HG03095 (cell line): ENCODE measurements at regions not wholly inside any gene's neighbourhood (a gene's known extent, or its start where the extent isn't known, plus 50 kb on each side); places are given as distances from the start of the nearest gene placed in this dataset.

Experiments used
- ATAC-seq: cut with Tn5 transposase; IDR thresholded peaks from one replicate; pipeline ENCODE4 v1.9.1; 2021; ENCODE audit warnings: moderate library complexity; ENCODE audit not compliant: unreplicated experiment

GRCh38 chr17:15893658-15894024 lies 51.3 kb upstream of the ADORA2B start:
- ATAC-seq = no peak

GRCh38 chr17:15894258-15894657 lies 50.7 kb upstream of the ADORA2B start:
- no peak for ATAC-seq

GRCh38 chr17:15894913-15895658 lies 49.8 kb upstream of the ADORA2B start:
- ATAC-seq = no peak
